HG02571 (cell line): ENCODE measurements at regions not wholly inside any gene's neighbourhood (a gene's known extent, or its start where the extent isn't known, plus 50 kb on each side); places are given as distances from the start of the nearest gene placed in this dataset.

Experiments used
- ATAC-seq: cut with Tn5 transposase; IDR thresholded peaks from one replicate; pipeline ENCODE4 v1.9.1; 2021; ENCODE audit warnings: mild to moderate bottlenecking, moderate library complexity; ENCODE audit not compliant: unreplicated experiment

- no peak for ATAC-seq
These were observed 278.3 kb upstream of the ZFHX3 start for GRCh38 chr16:73326221-73326620.

GRCh38 chr16:73323880-73324279 lies 276.0 kb upstream of the ZFHX3 start:
- no peak for ATAC-seq

- no peak for ATAC-seq
These were observed 274.9 kb upstream of the ZFHX3 start for GRCh38 chr16:73322856-73323255.

- no peak for ATAC-seq
These were observed 273.9 kb upstream of the ZFHX3 start for GRCh38 chr16:73321853-73322252.

- no peak for ATAC-seq
These were observed 271.8 kb upstream of the ZFHX3 start for GRCh38 chr16:73319737-73320136.

GRCh38 chr16:73319261-73319660 lies 271.3 kb upstream of the ZFHX3 start:
- ATAC-seq: no peak

- ATAC-seq: no peak
These were observed 269.5 kb upstream of the ZFHX3 start for GRCh38 chr16:73317321-73317857.

- no peak for ATAC-seq
These were observed 267.7 kb upstream of the ZFHX3 start for GRCh38 chr16:73315645-73316044.

GRCh38 chr16:73313950-73314349 lies 266.0 kb upstream of the ZFHX3 start:
- ATAC-seq: no peak

- ATAC-seq: no peak
These were observed 264.2 kb upstream of the ZFHX3 start for GRCh38 chr16:73311857-73312723.

GRCh38 chr16:73308771-73309170 lies 260.8 kb upstream of the ZFHX3 start:
- no peak for ATAC-seq

GRCh38 chr16:73306901-73307413 lies 259.0 kb upstream of the ZFHX3 start:
- no peak for ATAC-seq

GRCh38 chr16:73304008-73304774 lies 256.3 kb upstream of the ZFHX3 start:
- no peak for ATAC-seq

- no peak for ATAC-seq
These were observed 255.0 kb upstream of the ZFHX3 start for GRCh38 chr16:73302942-73303341.

- ATAC-seq: no peak
These were observed 254.1 kb upstream of the ZFHX3 start for GRCh38 chr16:73301984-73302383.

- no peak for ATAC-seq
These were observed 251.4 kb upstream of the ZFHX3 start for GRCh38 chr16:73299346-73299745.

- no peak for ATAC-seq
These were observed 250.6 kb upstream of the ZFHX3 start for GRCh38 chr16:73298562-73298961.

- no peak for ATAC-seq
These were observed 242.3 kb upstream of the ZFHX3 start for GRCh38 chr16:73290258-73290657.

- peak; percentile 91 for ATAC-seq
These were observed 241.3 kb upstream of the ZFHX3 start for GRCh38 chr16:73289232-73289631.

- ATAC-seq: no peak
These were observed 240.6 kb upstream of the ZFHX3 start for GRCh38 chr16:73288520-73288919.

- ATAC-seq: no peak
These were observed 240.0 kb upstream of the ZFHX3 start for GRCh38 chr16:73287859-73288405.
